AG09309 (cell line): ENCODE measurements at regions not wholly inside any gene's neighbourhood (a gene's known extent, or its start where the extent isn't known, plus 50 kb on each side); places are given as distances from the start of the nearest gene placed in this dataset.
A peak's percentile ranks its signal among the peaks of the same experiment; 100 is the strongest.

Experiments
- DNase-seq: peaks from one replicate; pipeline ENCODE4 v3.0.0-alpha.2; 2010; ENCODE audit warnings: low read depth
- H3K4me3 ChIP-seq: 2 replicates; pipeline ENCODE4 v1.5.1; 2011; ENCODE audit warnings: mild to moderate bottlenecking, low read depth, low read length, moderate library complexity; ENCODE audit not compliant: control insufficient read depth
- TF ChIP-seq, protein P1 (sequence below): IDR thresholded peaks from 2 replicates; pipeline ENCODE4 v1.5.1; 2011; ENCODE audit warnings: mild to moderate bottlenecking, low read depth, low read length, inconsistent platforms; ENCODE audit not compliant: insufficient read depth, control insufficient read depth; ENCODE audit errors: missing control alignments

DNA sequence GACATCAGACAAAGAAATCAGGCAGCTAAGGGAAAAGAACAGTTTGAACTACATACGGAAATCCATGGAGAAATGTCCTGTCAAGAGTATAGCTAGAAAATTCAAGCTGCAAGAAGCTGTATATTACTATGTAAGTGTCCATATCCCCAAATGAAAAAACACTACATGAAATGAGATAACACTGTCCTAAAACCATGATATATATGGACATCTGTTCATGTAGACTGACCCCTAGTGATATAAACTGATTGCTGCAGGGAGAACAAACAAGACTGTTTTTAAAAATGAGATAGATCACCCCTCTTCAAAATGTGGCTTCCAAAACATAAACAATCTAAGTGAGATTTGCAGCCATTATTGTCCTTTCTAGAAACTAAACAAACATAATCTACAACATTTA is 985.6 kb downstream of the EPHA3 start:
- DNase-seq = no peak
- H3K4me3 ChIP-seq = no peak overlapping the region
- TF ChIP-seq, protein P1, sequence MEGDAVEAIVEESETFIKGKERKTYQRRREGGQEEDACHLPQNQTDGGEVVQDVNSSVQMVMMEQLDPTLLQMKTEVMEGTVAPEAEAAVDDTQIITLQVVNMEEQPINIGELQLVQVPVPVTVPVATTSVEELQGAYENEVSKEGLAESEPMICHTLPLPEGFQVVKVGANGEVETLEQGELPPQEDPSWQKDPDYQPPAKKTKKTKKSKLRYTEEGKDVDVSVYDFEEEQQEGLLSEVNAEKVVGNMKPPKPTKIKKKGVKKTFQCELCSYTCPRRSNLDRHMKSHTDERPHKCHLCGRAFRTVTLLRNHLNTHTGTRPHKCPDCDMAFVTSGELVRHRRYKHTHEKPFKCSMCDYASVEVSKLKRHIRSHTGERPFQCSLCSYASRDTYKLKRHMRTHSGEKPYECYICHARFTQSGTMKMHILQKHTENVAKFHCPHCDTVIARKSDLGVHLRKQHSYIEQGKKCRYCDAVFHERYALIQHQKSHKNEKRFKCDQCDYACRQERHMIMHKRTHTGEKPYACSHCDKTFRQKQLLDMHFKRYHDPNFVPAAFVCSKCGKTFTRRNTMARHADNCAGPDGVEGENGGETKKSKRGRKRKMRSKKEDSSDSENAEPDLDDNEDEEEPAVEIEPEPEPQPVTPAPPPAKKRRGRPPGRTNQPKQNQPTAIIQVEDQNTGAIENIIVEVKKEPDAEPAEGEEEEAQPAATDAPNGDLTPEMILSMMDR = peak; percentile 43

- no peak for DNase-seq
- TF ChIP-seq, protein P1 = no peak
- no peak overlapping the region for H3K4me3 ChIP-seq
Observed at GRCh38 chr3:90095811-90096210, 988.4 kb downstream of the EPHA3 start.

DNA sequence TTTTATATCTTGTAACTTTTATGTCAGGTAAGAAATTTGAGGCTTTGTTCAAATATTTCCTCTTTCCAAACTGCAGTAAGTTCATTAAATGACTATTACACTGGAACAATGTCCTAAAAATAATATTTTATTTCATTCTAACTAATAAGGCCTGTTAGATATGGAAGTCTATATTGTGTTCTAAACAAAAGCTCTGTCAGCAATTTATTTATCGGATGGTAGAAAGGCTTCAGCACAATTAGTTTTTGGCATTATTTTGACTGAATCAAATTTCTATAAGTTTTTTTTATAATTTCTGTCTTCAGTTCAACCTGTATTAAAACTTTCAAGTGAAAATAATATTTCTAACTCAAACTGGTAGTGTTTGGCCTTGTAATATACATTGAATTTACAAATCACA is 992.1 kb downstream of the EPHA3 start:
- TF ChIP-seq, protein P1 = no peak
- no peak overlapping the region for H3K4me3 ChIP-seq
- no peak for DNase-seq

GRCh38 chr3:90102146-90102545 is 994.7 kb downstream of the EPHA3 start:
- TF ChIP-seq, protein P1 = no peak
- no peak overlapping the region for H3K4me3 ChIP-seq
- no peak for DNase-seq

- H3K4me3 ChIP-seq = no peak overlapping the region
- TF ChIP-seq, protein P1 = no peak
- no peak for DNase-seq
Observed at GRCh38 chr3:90121326-90121725, 1013.9 kb downstream of the EPHA3 start.

DNA sequence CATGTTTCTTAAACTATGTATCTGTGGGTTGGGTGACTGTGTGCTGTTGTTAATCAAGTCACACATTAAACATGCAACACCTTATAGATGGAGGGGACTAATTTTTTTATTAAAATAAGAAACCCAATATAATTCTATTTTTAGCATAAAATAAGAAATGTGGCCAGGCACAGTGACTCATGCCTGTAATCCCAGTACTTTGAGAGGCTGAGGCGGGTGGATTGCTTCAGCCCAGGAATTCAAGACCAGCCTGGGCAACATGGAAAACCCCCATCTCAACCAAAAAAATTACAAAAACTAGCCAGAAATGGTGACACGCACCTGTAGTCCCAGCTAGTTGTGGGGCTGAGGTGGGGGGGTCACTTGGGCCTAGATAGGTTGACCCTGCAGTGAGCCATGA is 1021.0 kb downstream of the EPHA3 start:
- H3K4me3 ChIP-seq = no peak overlapping the region
- DNase-seq = no peak
- TF ChIP-seq, protein P1 = no peak

GRCh38 chr3:90129730-90130129 is 1022.3 kb downstream of the EPHA3 start:
- no peak for DNase-seq
- TF ChIP-seq, protein P1 = no peak
- no peak overlapping the region for H3K4me3 ChIP-seq
